Vagina (tissue), 2 donors: ENCODE measurements at regions not wholly inside any gene's neighbourhood (a gene's known extent, or its start where the extent isn't known, plus 50 kb on each side); places are given as distances from the start of the nearest gene placed in this dataset.

Experiments
- POLR2A ChIP-seq, 2 donors: fragments of 450-650 bp; IDR thresholded peaks; one replicate each; pipeline ENCODE4 v1.6.1; 2017; ENCODE audit warnings: antibody characterized with exemption in 2 of 2, mild to moderate bottlenecking in 2 of 2, moderate library complexity in 2 of 2
- TF ChIP-seq, protein P1 (sequence below), 3 experiments: fragments of 450-650 bp in 2 of 3; fragments of 200-600 bp in 1 of 3; sonication (generic) in 1 of 3; IDR thresholded peaks; one replicate each; pipeline ENCODE4 v1.5.1; 2017 to 2019; ENCODE audit warnings: antibody characterized with exemption in 3 of 3, mild to moderate bottlenecking in 2 of 3, moderate library complexity in 2 of 3

DNA sequence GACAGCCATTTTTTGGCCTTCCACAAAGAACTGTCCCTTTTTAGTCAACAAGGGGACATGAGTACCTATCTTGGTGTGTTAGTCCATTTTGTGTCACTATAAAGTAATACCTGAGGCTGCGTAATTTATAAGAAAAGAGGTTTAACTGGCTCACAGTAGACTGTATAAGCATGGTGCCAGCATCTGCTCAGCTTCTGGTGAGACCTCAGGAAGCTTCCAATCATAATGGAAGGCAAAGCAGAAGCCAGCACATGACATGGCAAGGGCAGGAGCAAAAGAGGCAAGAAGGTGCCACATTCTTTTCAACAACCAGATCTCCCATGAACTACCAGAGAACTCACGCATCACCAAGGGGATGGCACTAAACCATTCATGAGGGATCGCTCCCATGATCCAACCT is 66.1 kb upstream of the VGLL4 start:
- TF ChIP-seq POLR2A (IDR thresholded peaks at IDR 0.05) = no peak
- TF ChIP-seq, protein P1, sequence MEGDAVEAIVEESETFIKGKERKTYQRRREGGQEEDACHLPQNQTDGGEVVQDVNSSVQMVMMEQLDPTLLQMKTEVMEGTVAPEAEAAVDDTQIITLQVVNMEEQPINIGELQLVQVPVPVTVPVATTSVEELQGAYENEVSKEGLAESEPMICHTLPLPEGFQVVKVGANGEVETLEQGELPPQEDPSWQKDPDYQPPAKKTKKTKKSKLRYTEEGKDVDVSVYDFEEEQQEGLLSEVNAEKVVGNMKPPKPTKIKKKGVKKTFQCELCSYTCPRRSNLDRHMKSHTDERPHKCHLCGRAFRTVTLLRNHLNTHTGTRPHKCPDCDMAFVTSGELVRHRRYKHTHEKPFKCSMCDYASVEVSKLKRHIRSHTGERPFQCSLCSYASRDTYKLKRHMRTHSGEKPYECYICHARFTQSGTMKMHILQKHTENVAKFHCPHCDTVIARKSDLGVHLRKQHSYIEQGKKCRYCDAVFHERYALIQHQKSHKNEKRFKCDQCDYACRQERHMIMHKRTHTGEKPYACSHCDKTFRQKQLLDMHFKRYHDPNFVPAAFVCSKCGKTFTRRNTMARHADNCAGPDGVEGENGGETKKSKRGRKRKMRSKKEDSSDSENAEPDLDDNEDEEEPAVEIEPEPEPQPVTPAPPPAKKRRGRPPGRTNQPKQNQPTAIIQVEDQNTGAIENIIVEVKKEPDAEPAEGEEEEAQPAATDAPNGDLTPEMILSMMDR (IDR thresholded peaks at IDR 0.05) = no peak
